IMR-90 (cell line): ENCODE measurements at regions not wholly inside any gene's neighbourhood (a gene's known extent, or its start where the extent isn't known, plus 50 kb on each side); places are given as distances from the start of the nearest gene placed in this dataset.

ENCODE experiments used
- ATAC-seq: fragments of 200-7000 bp; cut with Tn5 transposase; 2 replicates; pipeline ENCODE4 v1.9.1; 2020; ENCODE audit warnings: low read depth, mild to moderate bottlenecking, moderate library complexity
- BruUV-seq: library from RNA; stranded (reverse); fragments of 400-500 nt; replicated peaks from 2 replicates; lab custom pipeline; 2021; lab: Mats Ljungman, UMichigan
- CTCF ChIA-PET: fragments of 300-600 bp; formaldehyde crosslinking; extraction: SDS; loops from one replicate; lab custom pipeline; 2021; ENCODE audit warnings: antibody characterized with exemption; lab: Yijun Ruan, JAX
- POLR2A ChIA-PET: fragments of 300-600 bp; sonication (Branson Sonifier 250); formaldehyde crosslinking; loops from one replicate; lab custom pipeline; 2022; ENCODE audit warnings: antibody characterized with exemption; ENCODE audit not compliant: unreplicated experiment; lab: Charles Lee
- DNase-seq: peaks from one replicate; pipeline ENCODE4 v3.0.0; 2013
- H2AFZ ChIP-seq: replicated peaks from 2 replicates; pipeline ENCODE3; 2013; ENCODE audit warnings: low read length, mild to moderate bottlenecking; ENCODE audit not compliant: poor library complexity
- H2AK5ac ChIP-seq: 2 replicates; pipeline ENCODE4 v1.6.1; 2013; ENCODE audit warnings: low read depth, low read length, inconsistent platforms
- H2AK9ac ChIP-seq: replicated peaks from 2 replicates; pipeline ENCODE3; 2013; ENCODE audit warnings: mild to moderate bottlenecking, low read depth, low read length, moderate library complexity; ENCODE audit not compliant: poor library complexity
- H2BK120ac ChIP-seq: 2 replicates; pipeline ENCODE4 v1.6.1; 2013; ENCODE audit warnings: low read depth, low read length, inconsistent platforms
- H2BK15ac ChIP-seq: 3 replicates; pipeline ENCODE4 v1.6.1; 2013; ENCODE audit warnings: low read depth, low read length, inconsistent platforms
- H2BK20ac ChIP-seq: 2 replicates; pipeline ENCODE4 v1.6.1; 2013; ENCODE audit warnings: low read depth, mild to moderate bottlenecking, inconsistent platforms, low read length, moderate library complexity
- H2BK5ac ChIP-seq: 2 replicates; pipeline ENCODE4 v1.6.1; 2013; ENCODE audit warnings: mild to moderate bottlenecking, low read depth, low read length, inconsistent platforms; ENCODE audit not compliant: poor library complexity, severe bottlenecking
- H3K14ac ChIP-seq: replicated peaks from 2 replicates; pipeline ENCODE4 v1.6.1; 2013; ENCODE audit warnings: low read depth, low read length, inconsistent platforms
- H3K18ac ChIP-seq: 2 replicates; pipeline ENCODE4 v1.6.1; 2013; ENCODE audit warnings: low read depth, low read length, control low read depth
- H3K23ac ChIP-seq: 2 replicates; pipeline ENCODE4 v1.6.1; 2013; ENCODE audit warnings: low read depth, low read length, inconsistent platforms
- H3K27ac ChIP-seq: 2 replicates; pipeline ENCODE4 v1.5.1; 2013; ENCODE audit warnings: mild to moderate bottlenecking, control low read depth, low read length; ENCODE audit not compliant: insufficient read depth
- H3K27me3 ChIP-seq: 2 replicates; pipeline ENCODE4 v1.6.1; 2013; ENCODE audit warnings: low read length; ENCODE audit not compliant: control insufficient read depth, insufficient read depth
- H3K36me3 ChIP-seq: 2 replicates; pipeline ENCODE4 v1.6.1; 2013; ENCODE audit warnings: low read length, mixed read lengths; ENCODE audit not compliant: control insufficient read depth, insufficient read depth
- H3K4ac ChIP-seq: 2 replicates; pipeline ENCODE4 v1.6.1; 2013; ENCODE audit warnings: low read depth, low read length, inconsistent platforms
- H3K4me1 ChIP-seq: 2 replicates; pipeline ENCODE4 v1.6.1; 2013; ENCODE audit warnings: low read length, mixed read lengths; ENCODE audit not compliant: control insufficient read depth, insufficient read depth
- H3K4me2 ChIP-seq: 2 replicates; pipeline ENCODE4 v1.6.1; 2013; ENCODE audit warnings: low read depth, mild to moderate bottlenecking, control low read depth, low read length, moderate library complexity
- H3K4me3 ChIP-seq: 2 replicates; pipeline ENCODE4 v1.5.1; 2013; ENCODE audit warnings: low read depth, mild to moderate bottlenecking, control low read depth, low read length, moderate library complexity; ENCODE audit not compliant: insufficient read depth
- H3K56ac ChIP-seq: 2 replicates; pipeline ENCODE4 v1.6.1; 2013; ENCODE audit warnings: low read length, inconsistent platforms; ENCODE audit not compliant: insufficient read depth; ENCODE audit errors: extremely low read depth
- H3K79me1 ChIP-seq, 2 experiments: 2 replicates each; pipeline ENCODE4 v1.6.1; 2013; ENCODE audit warnings: low read length in 2 of 2, inconsistent platforms in 1 of 2, low read depth in 1 of 2
- H3K9ac ChIP-seq: 2 replicates; pipeline ENCODE4 v1.6.1; 2013; ENCODE audit warnings: low read depth, low read length, control low read depth
- H3K9me1 ChIP-seq: 2 replicates; pipeline ENCODE4 v1.6.1; 2013; ENCODE audit warnings: low read length, inconsistent platforms; ENCODE audit not compliant: insufficient read depth
- H3K9me3 ChIP-seq: 2 replicates; pipeline ENCODE4 v1.6.1; 2013; ENCODE audit warnings: low read length; ENCODE audit not compliant: control insufficient read depth, insufficient read depth
- H4K20me1 ChIP-seq: 2 replicates; pipeline ENCODE4 v1.6.1; 2013; ENCODE audit warnings: low read length, inconsistent platforms; ENCODE audit not compliant: insufficient read depth
- H4K5ac ChIP-seq: 2 replicates; pipeline ENCODE4 v1.6.1; 2013; ENCODE audit warnings: mild to moderate bottlenecking, low read depth, low read length, control low read depth
- H4K8ac ChIP-seq, 2 experiments: 2 replicates each; pipeline ENCODE4 v1.6.1; 2013; ENCODE audit warnings: low read depth in 2 of 2, low read length in 2 of 2, control low read depth in 1 of 2, inconsistent platforms in 1 of 2
- H4K91ac ChIP-seq: 2 replicates; pipeline ENCODE4 v1.6.1; 2013; ENCODE audit warnings: low read depth, low read length, inconsistent platforms; ENCODE audit not compliant: insufficient read depth
- MXI1 ChIP-seq: IDR thresholded peaks from 2 replicates; pipeline ENCODE4 v1.6.1; 2012; ENCODE audit warnings: low read depth, mild to moderate bottlenecking, low read length, moderate library complexity, borderline replicate concordance
- NFE2L2 ChIP-seq: fragments of 150-350 bp; IDR thresholded peaks from 2 replicates; pipeline ENCODE4 v1.6.1; 2016; ENCODE audit warnings: low read depth, mild to moderate bottlenecking, low read length
- RAD21 ChIP-seq: IDR thresholded peaks from 2 replicates; pipeline ENCODE4 v1.6.1; 2012; ENCODE audit warnings: low read length, improper control_type of control experiment
- RCOR1 ChIP-seq: IDR thresholded peaks from 2 replicates; pipeline ENCODE4 v1.6.1; 2012; ENCODE audit warnings: mild to moderate bottlenecking, low read length, improper control_type of control experiment; ENCODE audit not compliant: insufficient replicate concordance
- RFX5 ChIP-seq: IDR thresholded peaks from 2 replicates; pipeline ENCODE4 v1.8.0; 2012; ENCODE audit warnings: low read depth, mild to moderate bottlenecking, low read length, moderate library complexity
- WGBS, 2 experiments: methylation state at CpG; one replicate each; pipeline versions ENCODE4 v1.1.5 to v1.1.7; 2013; ENCODE audit warnings: missing lambda C conversion rate in 2 of 2; ENCODE audit not compliant: insufficient read length in 1 of 2; ENCODE audit errors: extremely low coverage in 2 of 2; 5-methylcytosine and 5-hydroxymethylcytosine counted together
- dilution Hi-C: fragments of 300-500 bp; cut with HindIII; formaldehyde crosslinking; loops from one replicate; pipeline ENCODE4 v1.14.3; 2018; ENCODE audit warnings: low sequenced_read_pairs; ENCODE audit not compliant: unreplicated experiment
- in situ Hi-C: fragments of 300-500 bp; cut with MboI; formaldehyde crosslinking; loops from 3 replicates; pipeline ENCODE4 v1.14.3; 2019; ENCODE audit warnings: low sequenced_read_pairs, inconsistent platforms, mixed read lengths
- intact Hi-C: fragments of 100-400 bp; cut with micrococcal nuclease; formaldehyde crosslinking; loops from 2 replicates; pipeline ENCODE4 v1.10.0; 2022
- TF ChIP-seq, protein P1 (sequence below): conservative IDR thresholded peaks from 2 replicates; pipeline ENCODE4 v1.5.1; 2012; ENCODE audit warnings: mild to moderate bottlenecking, low read depth, low read length, improper control_type of control experiment
- TF ChIP-seq, protein P2 (sequence below): fragments of 150-350 bp; IDR thresholded peaks from 2 replicates; pipeline ENCODE4 v1.6.1; 2016; ENCODE audit warnings: low read depth, mild to moderate bottlenecking, low read length, moderate library complexity, borderline replicate concordance

DNA sequence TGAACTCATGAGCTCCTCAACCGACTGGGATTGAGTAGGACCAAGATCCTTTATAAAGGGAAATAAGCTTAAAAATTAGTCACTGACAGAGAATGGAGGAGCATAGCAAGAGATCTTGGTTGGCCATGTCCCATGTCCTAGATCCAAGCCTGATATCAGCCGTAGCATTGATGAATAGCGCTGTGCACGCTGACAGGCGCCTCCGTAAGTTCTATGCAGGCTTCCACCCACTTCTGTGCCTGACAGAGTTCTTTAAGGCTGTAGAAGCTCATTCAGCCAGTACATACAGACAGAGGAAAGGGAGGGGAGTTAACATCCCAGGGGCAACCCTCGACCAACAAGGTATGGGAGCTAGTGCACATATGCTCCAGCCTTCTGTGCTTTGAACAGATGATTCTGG, 251.7 kb upstream of the TBC1D5 start:
- H2AFZ ChIP-seq, result no peak overlapping the region
- H3K36me3 ChIP-seq, result no peaks in the 10 kb centered on the region
- in situ Hi-C loops, result no loop called here
- ChIA-PET POLR2A (no interaction called here), CTCF (no interaction called here)
- dilution Hi-C loops, result no loop called here
- H4K5ac ChIP-seq, result no peak overlapping the region
- no peak overlapping the region for H3K18ac ChIP-seq
- no peak overlapping the region for H4K8ac ChIP-seq
- no peak overlapping the region for H2BK120ac ChIP-seq
- no peaks in the 10 kb centered on the region for H3K4me1 ChIP-seq
- no peak for DNase-seq
- H3K27me3 ChIP-seq, result no peaks in the 10 kb centered on the region
- intact Hi-C loops, result no loop called here
- no peak overlapping the region for H2AK5ac ChIP-seq
- H2AK9ac ChIP-seq, result no peak overlapping the region
- 43% methylated on average over 1 of the region's 7 CpGs; no CpG with 5 or more reads in 1 of the 2 experiments for WGBS, 2 experiments
- H3K4me2 ChIP-seq, result no peak overlapping the region
- H3K4me3 ChIP-seq, result no peak overlapping the region
- no peak overlapping the region for H3K27ac ChIP-seq
- H3K9me3 ChIP-seq, result no peaks in the 10 kb centered on the region
- no peak overlapping the region for H2BK20ac ChIP-seq
- no peaks in the 10 kb centered on the region for H3K79me1 ChIP-seq
- no peak overlapping the region for H3K56ac ChIP-seq
- no peak overlapping the region for H3K9ac ChIP-seq
- no peak overlapping the region for H3K14ac ChIP-seq
- no peak overlapping the region for H3K23ac ChIP-seq
- no peak overlapping the region for H2BK15ac ChIP-seq
- H4K20me1 ChIP-seq, result no peaks in the 10 kb centered on the region
- no peak overlapping the region for H2BK5ac ChIP-seq
- H3K9me1 ChIP-seq, result no peaks in the 10 kb centered on the region
- ATAC-seq, result no peak
- BruUV-seq, result no TSS peak
- TF ChIP-seq RAD21, result no peak
- TF ChIP-seq RFX5, result no peak
- TF ChIP-seq, protein P1, sequence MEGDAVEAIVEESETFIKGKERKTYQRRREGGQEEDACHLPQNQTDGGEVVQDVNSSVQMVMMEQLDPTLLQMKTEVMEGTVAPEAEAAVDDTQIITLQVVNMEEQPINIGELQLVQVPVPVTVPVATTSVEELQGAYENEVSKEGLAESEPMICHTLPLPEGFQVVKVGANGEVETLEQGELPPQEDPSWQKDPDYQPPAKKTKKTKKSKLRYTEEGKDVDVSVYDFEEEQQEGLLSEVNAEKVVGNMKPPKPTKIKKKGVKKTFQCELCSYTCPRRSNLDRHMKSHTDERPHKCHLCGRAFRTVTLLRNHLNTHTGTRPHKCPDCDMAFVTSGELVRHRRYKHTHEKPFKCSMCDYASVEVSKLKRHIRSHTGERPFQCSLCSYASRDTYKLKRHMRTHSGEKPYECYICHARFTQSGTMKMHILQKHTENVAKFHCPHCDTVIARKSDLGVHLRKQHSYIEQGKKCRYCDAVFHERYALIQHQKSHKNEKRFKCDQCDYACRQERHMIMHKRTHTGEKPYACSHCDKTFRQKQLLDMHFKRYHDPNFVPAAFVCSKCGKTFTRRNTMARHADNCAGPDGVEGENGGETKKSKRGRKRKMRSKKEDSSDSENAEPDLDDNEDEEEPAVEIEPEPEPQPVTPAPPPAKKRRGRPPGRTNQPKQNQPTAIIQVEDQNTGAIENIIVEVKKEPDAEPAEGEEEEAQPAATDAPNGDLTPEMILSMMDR, result no peak
- no peak for TF ChIP-seq RCOR1
- TF ChIP-seq MXI1, result no peak
- TF ChIP-seq NFE2L2, result no peak
- TF ChIP-seq, protein P2, sequence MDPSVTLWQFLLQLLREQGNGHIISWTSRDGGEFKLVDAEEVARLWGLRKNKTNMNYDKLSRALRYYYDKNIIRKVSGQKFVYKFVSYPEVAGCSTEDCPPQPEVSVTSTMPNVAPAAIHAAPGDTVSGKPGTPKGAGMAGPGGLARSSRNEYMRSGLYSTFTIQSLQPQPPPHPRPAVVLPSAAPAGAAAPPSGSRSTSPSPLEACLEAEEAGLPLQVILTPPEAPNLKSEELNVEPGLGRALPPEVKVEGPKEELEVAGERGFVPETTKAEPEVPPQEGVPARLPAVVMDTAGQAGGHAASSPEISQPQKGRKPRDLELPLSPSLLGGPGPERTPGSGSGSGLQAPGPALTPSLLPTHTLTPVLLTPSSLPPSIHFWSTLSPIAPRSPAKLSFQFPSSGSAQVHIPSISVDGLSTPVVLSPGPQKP, result no peak
- H3K4ac ChIP-seq, result no peak overlapping the region
- no peak overlapping the region for H4K91ac ChIP-seq
